B cell (primary cell): ENCODE measurements at regions not wholly inside any gene's neighbourhood (a gene's known extent, or its start where the extent isn't known, plus 50 kb on each side); places are given as distances from the start of the nearest gene placed in this dataset.

Experiments used
- ATAC-seq: fragments of 200-7000 bp; cut with Tn5 transposase; one replicate; pipeline ENCODE4 v1.10.0; 2021; ENCODE audit warnings: low read depth, mild to moderate bottlenecking, moderate number of reproducible peaks, moderate library complexity
- CTCF ChIA-PET: fragments of 350-600 bp; sonication (Branson Sonifier 250); formaldehyde crosslinking; loops from one replicate; lab custom pipeline; 2021; ENCODE audit warnings: antibody characterized with exemption, inconsistent platforms; lab: Charles Lee
- POLR2A ChIA-PET: fragments of 350-600 bp; sonication (Branson Sonifier 250); formaldehyde crosslinking; loops from one replicate; lab custom pipeline; 2021; ENCODE audit warnings: antibody characterized with exemption; lab: Charles Lee
- DNase-seq: peaks from one replicate; pipeline ENCODE4 v3.0.0; 2013
- H2AFZ ChIP-seq: 2 replicates; pipeline ENCODE4 v1.6.1; 2012; ENCODE audit warnings: mild to moderate bottlenecking, low read depth, low read length; ENCODE audit not compliant: insufficient read depth, poor library complexity, severe bottlenecking
- H3K27ac ChIP-seq, 2 donors: 1 replicate in 1 of 2; 2 replicates in 1 of 2; pipeline ENCODE4 v1.5.1; 2012 to 2013; ENCODE audit warnings: low read length in 2 of 2, mild to moderate bottlenecking in 2 of 2, moderate library complexity in 1 of 2
- H3K27me3 ChIP-seq, 4 experiments: fragments of 200-600 bp in 1 of 4; sonication (generic) in 1 of 4; replicated peaks in 1 of 4; 1 replicate in 2 of 4; 2 replicates in 2 of 4; pipeline versions ENCODE4 v1.6.1 to v1.7.0; 2013 to 2016; ENCODE audit warnings: low read length in 3 of 4, mild to moderate bottlenecking in 2 of 4, mixed read lengths in 1 of 4, moderate library complexity in 1 of 4; ENCODE audit not compliant: insufficient read depth in 4 of 4, control insufficient read depth in 3 of 4; ENCODE audit errors: control extremely low read depth in 1 of 4
- H3K36me3 ChIP-seq, 2 experiments: replicated peaks in 1 of 2; 1 replicate in 1 of 2; 2 replicates in 1 of 2; pipeline versions ENCODE4 v1.6.1 to v1.7.1; 2013; ENCODE audit warnings: low read length in 1 of 2; ENCODE audit not compliant: insufficient read depth in 2 of 2, control insufficient read depth in 1 of 2; ENCODE audit errors: control extremely low read depth in 1 of 2, extremely low read depth in 1 of 2
- H3K4me1 ChIP-seq, 2 donors: fragments of 200-600 bp in 1 of 2; sonication (generic) in 1 of 2; 1 replicate in 1 of 2; 2 replicates in 1 of 2; pipeline versions ENCODE4 v1.5.1 to v1.6.1; 2013 to 2017; ENCODE audit warnings: low read length in 2 of 2; ENCODE audit not compliant: control insufficient read depth in 2 of 2, insufficient read depth in 2 of 2
- H3K4me2 ChIP-seq: replicated peaks from 2 replicates; pipeline ENCODE3; 2012; ENCODE audit warnings: mild to moderate bottlenecking, low read depth, low read length; ENCODE audit not compliant: poor library complexity, severe bottlenecking
- H3K4me3 ChIP-seq, 5 experiments: fragments of 200-600 bp in 1 of 5; sonication (generic) in 1 of 5; 1 replicate in 3 of 5; 2 replicates in 2 of 5; pipeline versions ENCODE4 v1.5.1 to v1.7.0; 2011 to 2016; ENCODE audit warnings: low read length in 4 of 5, mild to moderate bottlenecking in 4 of 5, low read depth in 2 of 5, control low read depth in 1 of 5, moderate library complexity in 1 of 5; ENCODE audit not compliant: insufficient read depth in 1 of 5; ENCODE audit errors: control extremely low read depth in 1 of 5, extremely low read depth in 1 of 5
- H3K79me2 ChIP-seq: fragments of 200-600 bp; sonication (generic); one replicate; pipeline ENCODE4 v1.6.0; 2016; ENCODE audit warnings: low read length; ENCODE audit not compliant: control insufficient read depth, insufficient read depth
- H3K9ac ChIP-seq: fragments of 200-600 bp; sonication (generic); 2 replicates; pipeline ENCODE4 v1.6.1; 2017; ENCODE audit warnings: mild to moderate bottlenecking, low read length, moderate library complexity
- H3K9me3 ChIP-seq, 3 donors: one replicate each; pipeline versions ENCODE4 v1.6.1 to v1.7.1; 2013; ENCODE audit warnings: low read length in 2 of 3; ENCODE audit not compliant: control insufficient read depth in 2 of 3, insufficient read depth in 1 of 3; ENCODE audit errors: control extremely low read depth in 1 of 3
- H4K20me1 ChIP-seq: 2 replicates; pipeline ENCODE4 v1.6.0; 2012; ENCODE audit warnings: mild to moderate bottlenecking, low read length; ENCODE audit not compliant: insufficient read depth, control insufficient read depth, poor library complexity, severe bottlenecking
- H3K27ac Mint-ChIP-seq: one replicate; pipeline ENCODE4 v1.8.0; 2021; ENCODE audit warnings: mixed read lengths
- H3K27me3 Mint-ChIP-seq: one replicate; pipeline ENCODE4 v1.8.0; 2021; ENCODE audit warnings: mixed read lengths
- H3K4me1 Mint-ChIP-seq: one replicate; pipeline ENCODE4 v1.8.0; 2021; ENCODE audit warnings: mixed read lengths
- H3K4me3 Mint-ChIP-seq: one replicate; pipeline ENCODE4 v1.8.0; 2021; ENCODE audit warnings: mixed read lengths
- H3K9me3 Mint-ChIP-seq: one replicate; pipeline ENCODE4 v1.8.0; 2022; ENCODE audit warnings: mixed read lengths; ENCODE audit not compliant: insufficient read depth
- CTCF ChIP-seq: fragments of 200-600 bp; IDR thresholded peaks from one replicate; pipeline ENCODE4 v1.8.0; 2022; ENCODE audit warnings: antibody characterized with exemption, mild to moderate bottlenecking
- EZH2 ChIP-seq: IDR thresholded peaks from 2 replicates; pipeline ENCODE4 v1.6.1; 2012; ENCODE audit warnings: borderline replicate concordance, low read depth, mild to moderate bottlenecking, moderate library complexity, low read length; ENCODE audit not compliant: insufficient read depth, poor library complexity, severe bottlenecking
- WGBS: methylation state at CpG from one replicate; pipeline ENCODE4 v1.1.5; 2013; ENCODE audit warnings: missing lambda C conversion rate; ENCODE audit not compliant: insufficient coverage; 5-methylcytosine and 5-hydroxymethylcytosine counted together
- intact Hi-C: fragments of 100-400 bp; cut with micrococcal nuclease; formaldehyde crosslinking; loops from one replicate; pipeline ENCODE4 v1.10.0; 2022

- POLR2A ChIA-PET = no interaction called here
- 79% methylated on average over 5 of the region's 6 CpGs for WGBS
- H3K36me3 ChIP-seq = no peaks in the 10 kb centered on the region
- H3K4me3 Mint-ChIP-seq = no peak overlapping the region
- H4K20me1 ChIP-seq = no peaks in the 10 kb centered on the region
- no peaks in the 10 kb centered on the region for H3K9me3 ChIP-seq
- H3K27me3 Mint-ChIP-seq = peaks cover 29% of the 10 kb centered on the region
- no peaks in the 10 kb centered on the region for H3K79me2 ChIP-seq
- H3K27me3 ChIP-seq = peaks cover 0 to 6% (median 0%) of the 10 kb centered on the region in 4 experiments
- H3K4me2 ChIP-seq = no peak overlapping the region
- no peaks in the 10 kb centered on the region for H3K4me1 ChIP-seq
- DNase-seq = no peak
- no peaks in the 10 kb centered on the region for H3K4me1 Mint-ChIP-seq
- no peak overlapping the region for H3K4me3 ChIP-seq
- H3K27ac Mint-ChIP-seq = no peak overlapping the region
- H3K9ac ChIP-seq = no peak overlapping the region
- no peak for ATAC-seq
- TF ChIP-seq CTCF = no peak
- no peak for TF ChIP-seq EZH2
- intact Hi-C loops = no loop called here
- H2AFZ ChIP-seq = no peak overlapping the region
- H3K9me3 Mint-ChIP-seq = no peaks in the 10 kb centered on the region
- CTCF ChIA-PET = no interaction called here
- H3K27ac ChIP-seq = no peak overlapping the region
Measured at GRCh38 chr11:11076879-11077278, 219.0 kb upstream of the ZBED5 start.

GRCh38 chr11:11076276-11076675 is 218.4 kb upstream of the ZBED5 start:
- no peaks in the 10 kb centered on the region for H3K9me3 Mint-ChIP-seq
- intact Hi-C loops = no loop called here
- Histone ChIP-seq H3K27me3 (peaks cover 0 to 6% (median 0%) of the 10 kb centered on the region in 4 experiments), H3K36me3 (no peaks in the 10 kb centered on the region), H3K4me1 (no peaks in the 10 kb centered on the region), H3K4me2 (no peak overlapping the region), H3K79me2 (no peaks in the 10 kb centered on the region), H3K27ac (no peak overlapping the region), H2AFZ (no peak overlapping the region), H3K4me3 (no peak overlapping the region), H4K20me1 (no peaks in the 10 kb centered on the region), H3K9me3 (no peaks in the 10 kb centered on the region), H3K9ac (no peak overlapping the region)
- ChIA-PET POLR2A (no interaction called here), CTCF (interaction anchor here (1.3 kb wide), 1 partner anchor 48 kb away, joined by 3 read pairs; no protein-coding TSS in a partner anchor)
- ATAC-seq (no peak), DNase-seq (no peak)
- TF ChIP-seq CTCF = no peak
- no peak for TF ChIP-seq EZH2
- no peak overlapping the region for H3K27ac Mint-ChIP-seq
- no peak overlapping the region for H3K4me3 Mint-ChIP-seq
- no CpG with 5 or more reads among the region's 4 CpGs for WGBS
- peaks cover 29% of the 10 kb centered on the region for H3K27me3 Mint-ChIP-seq
- H3K4me1 Mint-ChIP-seq = no peaks in the 10 kb centered on the region
